ENCODE measurements at regions not wholly inside any gene's neighbourhood (a gene's known extent, or its start where the extent isn't known, plus 50 kb on each side); places are given as distances from the start of the nearest gene placed in this dataset.

- TF ChIP-seq CTCF (IDR thresholded peaks at IDR 0.05) (no peak), POLR2A (IDR thresholded peaks at IDR 0.05) (no peak)
Measured at GRCh38 chr5:113742176-113742575, 228.7 kb downstream of the YTHDC2 start.
